ENCODE measurements at regions not wholly inside any gene's neighbourhood (a gene's known extent, or its start where the extent isn't known, plus 50 kb on each side); places are given as distances from the start of the nearest gene placed in this dataset.

DNA sequence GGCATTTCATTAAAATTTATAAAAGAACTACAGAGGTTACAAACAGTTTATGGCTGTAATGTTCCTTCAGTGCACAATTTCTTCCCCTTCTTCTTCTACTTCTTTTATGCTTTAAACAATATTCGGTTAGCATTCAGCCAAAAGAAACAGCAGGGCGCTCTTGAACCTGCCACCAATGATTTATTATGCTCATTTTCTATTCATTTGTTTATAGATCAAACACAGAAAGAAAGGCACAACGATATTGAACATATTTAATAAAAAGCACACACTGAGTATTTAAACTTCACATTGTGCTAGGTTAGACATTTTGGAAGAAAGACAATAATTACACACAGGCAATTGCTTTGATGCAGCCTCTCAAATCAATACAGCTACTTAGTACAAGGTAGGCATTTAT lies 1025.8 kb upstream of the LRRN3 start:
- ChIA-PET POLR2A (no interaction called here), CTCF (no interaction called here)
- Mint-ChIP-seq H3K4me1 (no peaks in the 10 kb centered on the region), H3K4me3 (no peak overlapping the region), H3K36me3 (no peaks in the 10 kb centered on the region), H3K27ac (no peak overlapping the region), H3K9me3 (peaks cover 0 to 4% (median 0%) of the 10 kb centered on the region in 11 donors), H3K27me3 (peaks cover 0 to 11% (median 5%) of the 10 kb centered on the region in 5 donors)
- no peaks in the 10 kb centered on the region for H3K36me3 ChIP-seq (ENCODE audit: control insufficient read depth in 2 of 3, insufficient read depth in 3 of 3, low read length in 3 of 3)
- H3K9me3 ChIP-seq (ENCODE audit: control insufficient read depth in 2 of 3, low read length in 3 of 3) = no peaks in the 10 kb centered on the region
- H3K4me3 ChIP-seq (ENCODE audit: low read length) = no peak overlapping the region
- H3K27ac ChIP-seq (ENCODE audit: low read depth, low read length) = no peak overlapping the region
- intact Hi-C loops (cut with micrococcal nuclease) = no loop called here
- ATAC-seq = no peak
- H3K27me3 ChIP-seq (ENCODE audit: control insufficient read depth in 2 of 2, insufficient read depth in 2 of 2, low read length in 2 of 2) = no peaks in the 10 kb centered on the region
- DNase-seq = no peak
- H3K4me1 ChIP-seq (ENCODE audit: control insufficient read depth in 2 of 2, insufficient read depth in 2 of 2, low read length in 2 of 2) = no peaks in the 10 kb centered on the region

DNA sequence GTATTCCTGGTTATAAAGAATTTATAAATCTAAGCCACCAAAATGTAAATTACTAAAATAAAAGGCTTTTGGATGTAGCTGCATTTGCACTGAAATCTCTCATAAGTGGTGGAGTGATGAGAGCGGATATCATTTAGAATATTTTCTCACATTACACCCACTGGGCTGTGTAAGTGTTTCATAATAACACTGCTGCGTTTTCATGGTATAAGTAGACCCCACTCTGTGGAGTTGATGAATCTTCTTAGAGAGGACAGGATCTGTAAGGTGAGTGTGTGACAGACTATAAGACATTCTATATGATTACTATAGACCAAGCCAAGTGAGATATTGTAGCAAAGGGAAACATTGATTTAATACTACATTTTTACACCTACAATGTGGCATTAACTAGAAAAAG lies 1024.1 kb upstream of the LRRN3 start:
- Mint-ChIP-seq H3K9me3 (peaks cover 0 to 4% (median 0%) of the 10 kb centered on the region in 11 donors), H3K36me3 (no peaks in the 10 kb centered on the region), H3K27me3 (peaks cover 0 to 16% (median 10%) of the 10 kb centered on the region in 5 donors), H3K4me1 (no peaks in the 10 kb centered on the region), H3K4me3 (no peak overlapping the region), H3K27ac (no peak overlapping the region)
- ChIA-PET CTCF (no interaction called here), POLR2A (no interaction called here)
- no peaks in the 10 kb centered on the region for H3K36me3 ChIP-seq (ENCODE audit: control insufficient read depth in 2 of 3, insufficient read depth in 3 of 3, low read length in 3 of 3)
- H3K4me3 ChIP-seq (ENCODE audit: low read length) = no peak overlapping the region
- intact Hi-C loops (cut with micrococcal nuclease) = no loop called here
- H3K27ac ChIP-seq (ENCODE audit: low read depth, low read length) = no peak overlapping the region
- H3K9me3 ChIP-seq (ENCODE audit: control insufficient read depth in 2 of 3, low read length in 3 of 3) = no peaks in the 10 kb centered on the region
- DNase-seq (no peak), ATAC-seq (no peak)
- H3K4me1 ChIP-seq (ENCODE audit: control insufficient read depth in 2 of 2, insufficient read depth in 2 of 2, low read length in 2 of 2) = no peaks in the 10 kb centered on the region
- H3K27me3 ChIP-seq (ENCODE audit: control insufficient read depth in 2 of 2, insufficient read depth in 2 of 2, low read length in 2 of 2) = no peaks in the 10 kb centered on the region

DNA sequence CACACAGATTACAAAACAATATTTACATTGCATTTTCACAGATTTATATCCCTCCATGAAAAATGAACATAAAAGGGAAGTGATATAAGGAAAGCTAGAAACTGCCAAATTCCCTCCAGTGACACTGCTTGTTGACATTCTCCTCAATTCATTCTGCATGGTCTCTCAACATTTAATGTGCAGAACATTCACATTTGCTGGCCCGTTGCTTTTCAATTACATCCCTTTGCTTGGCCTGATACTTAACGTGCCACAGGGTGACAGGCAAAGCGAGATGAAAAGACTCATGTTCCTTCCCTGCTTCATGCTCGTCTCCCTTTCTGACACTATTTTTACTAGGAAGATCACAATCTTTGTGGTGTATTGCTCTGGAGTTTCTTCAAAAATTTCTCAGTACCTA lies 1019.7 kb upstream of the LRRN3 start:
- DNase-seq (no peak), ATAC-seq (no peak)
- peaks cover 2 to 12% (median 10%) of the 10 kb centered on the region in 5 donors for H3K27me3 Mint-ChIP-seq
- no peak overlapping the region for H3K4me3 Mint-ChIP-seq
- no peaks in the 10 kb centered on the region for H3K4me1 Mint-ChIP-seq
- H3K36me3 ChIP-seq (ENCODE audit: control insufficient read depth in 2 of 3, insufficient read depth in 3 of 3, low read length in 3 of 3) = no peaks in the 10 kb centered on the region
- H3K27ac ChIP-seq (ENCODE audit: low read depth, low read length) = no peak overlapping the region
- H3K27me3 ChIP-seq (ENCODE audit: control insufficient read depth in 2 of 2, insufficient read depth in 2 of 2, low read length in 2 of 2) = no peaks in the 10 kb centered on the region
- no peaks in the 10 kb centered on the region for H3K4me1 ChIP-seq (ENCODE audit: control insufficient read depth in 2 of 2, insufficient read depth in 2 of 2, low read length in 2 of 2)
- H3K9me3 ChIP-seq (ENCODE audit: control insufficient read depth in 2 of 3, low read length in 3 of 3) = no peaks in the 10 kb centered on the region
- no peak overlapping the region for H3K4me3 ChIP-seq (ENCODE audit: low read length)
- peaks cover 0 to 4% (median 0%) of the 10 kb centered on the region in 11 donors for H3K9me3 Mint-ChIP-seq
- no peaks in the 10 kb centered on the region for H3K36me3 Mint-ChIP-seq
- CTCF ChIA-PET = interaction anchor here (0.6 kb wide), 1 partner anchor 34 kb away, joined by 3 read pairs; no protein-coding TSS in a partner anchor
- intact Hi-C loops (cut with micrococcal nuclease) = no loop called here
- POLR2A ChIA-PET = no interaction called here
- H3K27ac Mint-ChIP-seq = no peak overlapping the region

DNA sequence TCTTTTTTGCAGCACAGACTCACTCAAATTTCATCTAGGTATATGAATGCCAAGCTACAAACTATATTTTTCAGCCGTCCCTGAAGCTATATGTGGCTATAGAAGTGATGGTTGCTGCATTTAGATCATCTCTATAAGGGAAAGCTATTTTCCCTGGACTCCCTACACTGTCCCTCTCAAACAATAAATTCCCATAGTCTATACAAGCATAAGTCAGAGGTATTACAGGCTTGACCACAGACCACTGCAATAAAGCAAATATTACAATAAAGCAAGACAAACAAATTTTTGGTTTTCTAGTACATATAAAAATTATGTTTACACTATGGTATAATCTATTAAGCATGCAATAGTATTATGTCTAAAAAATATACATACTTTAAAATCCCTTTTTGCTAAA lies 1015.5 kb upstream of the LRRN3 start:
- POLR2A ChIA-PET = no interaction called here

DNA sequence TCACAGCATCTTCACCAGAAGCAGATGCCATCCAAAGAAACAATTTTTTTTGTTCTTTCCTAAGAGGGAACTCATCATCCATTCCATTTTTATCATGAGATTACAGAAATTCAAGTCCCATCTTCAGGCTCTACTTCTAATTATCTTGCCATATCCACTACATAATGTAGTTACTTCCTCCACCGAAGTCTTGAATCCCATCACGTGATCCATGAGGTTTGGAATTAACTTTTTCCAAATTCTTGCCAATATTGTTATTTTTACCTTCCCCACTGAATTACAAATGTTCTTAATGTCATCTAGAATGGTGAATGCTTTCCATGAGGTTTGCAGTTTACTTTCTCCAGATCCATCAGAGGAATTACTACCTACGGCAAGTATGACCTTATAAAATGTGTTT lies 1014.7 kb upstream of the LRRN3 start:
- no peaks in the 10 kb centered on the region for H3K36me3 Mint-ChIP-seq
- CTCF ChIA-PET = no interaction called here
- intact Hi-C loops (cut with micrococcal nuclease) = no loop called here

More for the DNA sequence above, 1015.5 kb upstream of the LRRN3 start:
- no peaks in the 10 kb centered on the region for H3K4me1 ChIP-seq (ENCODE audit: control insufficient read depth in 2 of 2, insufficient read depth in 2 of 2, low read length in 2 of 2)
- H3K36me3 ChIP-seq (ENCODE audit: control insufficient read depth in 2 of 3, insufficient read depth in 3 of 3, low read length in 3 of 3) = no peaks in the 10 kb centered on the region
- CTCF ChIA-PET = interaction anchor here (0.6 kb wide), 1 partner anchor 43 kb away, joined by 4 read pairs; no protein-coding TSS in a partner anchor
- H3K4me3 ChIP-seq (ENCODE audit: low read length) = no peak overlapping the region
- intact Hi-C loops (cut with micrococcal nuclease) = no loop called here
- DNase-seq (no peak), ATAC-seq (no peak)
- no peaks in the 10 kb centered on the region for H3K36me3 Mint-ChIP-seq
- no peaks in the 10 kb centered on the region for H3K27me3 ChIP-seq (ENCODE audit: control insufficient read depth in 2 of 2, insufficient read depth in 2 of 2, low read length in 2 of 2)
- H3K27ac Mint-ChIP-seq = no peak overlapping the region
- peaks cover 0 to 3% (median 0%) of the 10 kb centered on the region in 11 donors for H3K9me3 Mint-ChIP-seq
- H3K27ac ChIP-seq (ENCODE audit: low read depth, low read length) = no peak overlapping the region
- no peak overlapping the region for H3K4me3 Mint-ChIP-seq
- H3K27me3 Mint-ChIP-seq = peaks cover 2 to 6% (median 4%) of the 10 kb centered on the region in 5 donors
- H3K4me1 Mint-ChIP-seq = no peaks in the 10 kb centered on the region
- H3K9me3 ChIP-seq (ENCODE audit: control insufficient read depth in 2 of 3, low read length in 3 of 3) = no peaks in the 10 kb centered on the region

DNA sequence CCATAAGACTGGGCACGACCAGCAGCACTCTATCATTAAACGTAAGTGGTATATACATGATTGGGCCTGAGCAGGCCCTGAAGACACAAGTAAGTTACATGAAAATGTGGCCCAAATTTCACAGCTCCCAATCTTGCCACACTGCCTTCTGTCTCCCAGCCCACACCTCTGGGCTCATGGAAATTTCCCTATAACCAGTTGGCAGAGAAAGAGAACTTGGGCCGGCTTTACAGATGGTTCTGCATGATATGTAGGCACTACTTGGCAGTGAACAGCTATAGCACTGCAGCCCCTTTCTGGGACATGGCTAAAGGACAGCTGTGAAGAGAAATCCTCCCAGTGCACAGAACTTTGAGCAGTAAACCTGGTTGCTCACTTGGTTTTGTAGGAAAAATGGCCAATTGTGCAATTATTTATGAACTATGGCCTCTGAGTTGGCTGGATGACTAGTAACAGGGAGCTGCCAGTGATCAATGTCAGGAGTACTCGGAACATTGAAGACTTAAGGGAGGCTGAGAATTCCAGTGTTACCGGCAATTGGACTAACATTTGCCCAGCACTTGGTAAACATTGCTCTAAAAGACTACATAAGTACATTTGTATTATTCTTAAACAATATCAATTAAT lies 1006.6 kb upstream of the LRRN3 start:
- H3K9me3 Mint-ChIP-seq = peaks cover 0 to 4% (median 0%) of the 10 kb centered on the region in 11 donors
- no peaks in the 10 kb centered on the region for H3K4me1 Mint-ChIP-seq
- no peaks in the 10 kb centered on the region for H3K9me3 ChIP-seq (ENCODE audit: control insufficient read depth in 2 of 3, low read length in 3 of 3)
- no peaks in the 10 kb centered on the region for H3K36me3 ChIP-seq (ENCODE audit: control insufficient read depth in 2 of 3, insufficient read depth in 3 of 3, low read length in 3 of 3)
- no peaks in the 10 kb centered on the region for H3K27me3 ChIP-seq (ENCODE audit: control insufficient read depth in 2 of 2, insufficient read depth in 2 of 2, low read length in 2 of 2)
- H3K4me1 ChIP-seq (ENCODE audit: control insufficient read depth in 2 of 2, insufficient read depth in 2 of 2, low read length in 2 of 2) = no peaks in the 10 kb centered on the region
- H3K4me3 Mint-ChIP-seq = no peak overlapping the region
- ATAC-seq (no peak), DNase-seq (no peak)
- intact Hi-C loops (cut with micrococcal nuclease) = no loop called here
- peaks cover 0 to 5% (median 3%) of the 10 kb centered on the region in 5 donors for H3K27me3 Mint-ChIP-seq
- H3K27ac Mint-ChIP-seq = no peak overlapping the region
- H3K4me3 ChIP-seq (ENCODE audit: low read length) = no peak overlapping the region
- H3K27ac ChIP-seq (ENCODE audit: low read depth, low read length) = no peak overlapping the region
- ChIA-PET POLR2A (no interaction called here), CTCF (no interaction called here)
- H3K36me3 Mint-ChIP-seq = no peaks in the 10 kb centered on the region

More for the DNA sequence above, 1014.7 kb upstream of the LRRN3 start:
- no peak overlapping the region for H3K4me3 Mint-ChIP-seq
- Histone ChIP-seq H3K9me3 (ENCODE audit: control insufficient read depth in 2 of 3, low read length in 3 of 3) (no peaks in the 10 kb centered on the region), H3K27ac (ENCODE audit: low read depth, low read length) (no peak overlapping the region), H3K27me3 (ENCODE audit: control insufficient read depth in 2 of 2, insufficient read depth in 2 of 2, low read length in 2 of 2) (no peaks in the 10 kb centered on the region), H3K4me1 (ENCODE audit: control insufficient read depth in 2 of 2, insufficient read depth in 2 of 2, low read length in 2 of 2) (no peaks in the 10 kb centered on the region), H3K4me3 (ENCODE audit: low read length) (no peak overlapping the region), H3K36me3 (ENCODE audit: control insufficient read depth in 2 of 3, insufficient read depth in 3 of 3, low read length in 3 of 3) (no peaks in the 10 kb centered on the region)
- POLR2A ChIA-PET = no interaction called here
- H3K9me3 Mint-ChIP-seq = peaks cover 0 to 4% (median 0%) of the 10 kb centered on the region in 11 donors
- peaks cover 2 to 10% (median 4%) of the 10 kb centered on the region in 5 donors for H3K27me3 Mint-ChIP-seq
- H3K4me1 Mint-ChIP-seq = no peaks in the 10 kb centered on the region
- no peak for DNase-seq
- no peak overlapping the region for H3K27ac Mint-ChIP-seq
- ATAC-seq = no peak

All from naive thymus-derived CD4-positive, alpha-beta T cell (primary cell).